ENCODE measurements at regions not wholly inside any gene's neighbourhood (a gene's known extent, or its start where the extent isn't known, plus 50 kb on each side); places are given as distances from the start of the nearest gene placed in this dataset.
"Not testable (repeated sequence)": the region's sequence is repeated elsewhere in the genome, so short reads cannot be mapped to it uniquely, and the experiment has no call there.

GRCh38 chr14:55848964-55849363, 269.0 kb downstream of the KTN1 start:
- no peak overlapping the region for H3K4me3 ChIP-seq (ENCODE audit: control insufficient read depth, low read depth, low read length)
- TF ChIP-seq CTCF (IDR thresholded peaks at IDR 0.05; ENCODE audit: control insufficient read depth, insufficient read depth, low read depth, low read length, missing control alignments): no peak
- no peak for DNase-seq (ENCODE audit: low read depth)

GRCh38 chr14:55849833-55850232, 268.4 kb upstream of the PELI2 start:
- no peak overlapping the region for H3K4me3 ChIP-seq (ENCODE audit: control insufficient read depth, low read depth, low read length)
- no peak for DNase-seq (ENCODE audit: low read depth)
- TF ChIP-seq CTCF (IDR thresholded peaks at IDR 0.05; ENCODE audit: control insufficient read depth, insufficient read depth, low read depth, low read length, missing control alignments): no peak

- no peak for DNase-seq (ENCODE audit: low read depth)
- TF ChIP-seq CTCF (IDR thresholded peaks at IDR 0.05; ENCODE audit: control insufficient read depth, insufficient read depth, low read depth, low read length, missing control alignments): no peak
These were observed 267.4 kb upstream of the PELI2 start for GRCh38 chr14:55850825-55851241.

GRCh38 chr14:55851301-55851700, 266.9 kb upstream of the PELI2 start:
- TF ChIP-seq CTCF (IDR thresholded peaks at IDR 0.05; ENCODE audit: control insufficient read depth, insufficient read depth, low read depth, low read length, missing control alignments): no peak
- no peak for DNase-seq (ENCODE audit: low read depth)
- no peak overlapping the region for H3K4me3 ChIP-seq (ENCODE audit: control insufficient read depth, low read depth, low read length)

More at GRCh38 chr14:55850825-55851241, 267.4 kb upstream of the PELI2 start:
- H3K4me3 ChIP-seq (ENCODE audit: control insufficient read depth, low read depth, low read length): no peak overlapping the region

- no peak for DNase-seq (ENCODE audit: low read depth)
- H3K4me3 ChIP-seq (ENCODE audit: control insufficient read depth, low read depth, low read length): no peak overlapping the region
- TF ChIP-seq CTCF (IDR thresholded peaks at IDR 0.05; ENCODE audit: control insufficient read depth, insufficient read depth, low read depth, low read length, missing control alignments): no peak
These were observed 266.2 kb upstream of the PELI2 start for GRCh38 chr14:55851961-55852360.

- TF ChIP-seq CTCF (IDR thresholded peaks at IDR 0.05; ENCODE audit: control insufficient read depth, insufficient read depth, low read depth, low read length, missing control alignments): no peak
- no peak for DNase-seq (ENCODE audit: low read depth)
- H3K4me3 ChIP-seq (ENCODE audit: control insufficient read depth, low read depth, low read length): no peak overlapping the region
These were observed 262.5 kb upstream of the PELI2 start for GRCh38 chr14:55855751-55856150.

GRCh38 chr14:55858604-55859003, 259.6 kb upstream of the PELI2 start:
- DNase-seq (ENCODE audit: low read depth): no peak
- H3K4me3 ChIP-seq (ENCODE audit: control insufficient read depth, low read depth, low read length): no peak overlapping the region
- TF ChIP-seq CTCF (IDR thresholded peaks at IDR 0.05; ENCODE audit: control insufficient read depth, insufficient read depth, low read depth, low read length, missing control alignments): no peak

GRCh38 chr14:55861561-55861960, 256.6 kb upstream of the PELI2 start:
- not testable (repeated sequence) for DNase-seq (ENCODE audit: low read depth); H3K4me3 ChIP-seq (ENCODE audit: control insufficient read depth, low read depth, low read length)

All from AG09309 (cell line).